AG10803 (cell line): ENCODE measurements at regions not wholly inside any gene's neighbourhood (a gene's known extent, or its start where the extent isn't known, plus 50 kb on each side); places are given as distances from the start of the nearest gene placed in this dataset.
"Not testable (repeated sequence)": the region's sequence is repeated elsewhere in the genome, so short reads cannot be mapped to it uniquely, and the experiment has no call there.

Experiments
- DNase-seq: peaks from one replicate; pipeline ENCODE4 v3.0.0; 2010; ENCODE audit warnings: low read depth
- H3K4me3 ChIP-seq: 2 replicates; pipeline ENCODE4 v1.5.1; 2011; ENCODE audit warnings: mild to moderate bottlenecking, low read length, control low read depth
- TF ChIP-seq, protein P1 (sequence below): conservative IDR thresholded peaks from 2 replicates; pipeline ENCODE4 v1.5.1; 2011; ENCODE audit warnings: mild to moderate bottlenecking, low read length, control low read depth, inconsistent platforms

DNA sequence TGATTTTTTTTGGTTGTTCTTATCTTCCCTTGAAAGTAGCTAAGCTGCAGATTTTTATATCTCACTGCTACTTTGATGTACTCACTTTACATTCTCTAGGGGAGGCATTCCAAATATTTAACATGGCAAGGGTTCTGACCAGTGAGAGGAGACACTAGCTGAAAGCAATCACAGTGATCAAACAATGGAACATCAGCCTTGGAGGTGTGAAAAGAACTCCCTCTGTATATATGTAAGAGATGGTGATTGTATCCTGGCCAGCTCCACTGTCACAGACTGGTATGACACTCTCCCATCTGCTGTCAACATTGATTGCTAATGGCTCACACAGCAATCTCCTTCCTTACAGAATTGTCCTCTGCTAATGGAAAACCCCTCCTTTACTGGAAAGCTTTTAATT is 291.7 kb upstream of the CDH19 start:
- H3K4me3 ChIP-seq = no peak overlapping the region
- TF ChIP-seq, protein P1, sequence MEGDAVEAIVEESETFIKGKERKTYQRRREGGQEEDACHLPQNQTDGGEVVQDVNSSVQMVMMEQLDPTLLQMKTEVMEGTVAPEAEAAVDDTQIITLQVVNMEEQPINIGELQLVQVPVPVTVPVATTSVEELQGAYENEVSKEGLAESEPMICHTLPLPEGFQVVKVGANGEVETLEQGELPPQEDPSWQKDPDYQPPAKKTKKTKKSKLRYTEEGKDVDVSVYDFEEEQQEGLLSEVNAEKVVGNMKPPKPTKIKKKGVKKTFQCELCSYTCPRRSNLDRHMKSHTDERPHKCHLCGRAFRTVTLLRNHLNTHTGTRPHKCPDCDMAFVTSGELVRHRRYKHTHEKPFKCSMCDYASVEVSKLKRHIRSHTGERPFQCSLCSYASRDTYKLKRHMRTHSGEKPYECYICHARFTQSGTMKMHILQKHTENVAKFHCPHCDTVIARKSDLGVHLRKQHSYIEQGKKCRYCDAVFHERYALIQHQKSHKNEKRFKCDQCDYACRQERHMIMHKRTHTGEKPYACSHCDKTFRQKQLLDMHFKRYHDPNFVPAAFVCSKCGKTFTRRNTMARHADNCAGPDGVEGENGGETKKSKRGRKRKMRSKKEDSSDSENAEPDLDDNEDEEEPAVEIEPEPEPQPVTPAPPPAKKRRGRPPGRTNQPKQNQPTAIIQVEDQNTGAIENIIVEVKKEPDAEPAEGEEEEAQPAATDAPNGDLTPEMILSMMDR = no peak
- DNase-seq = no peak

DNA sequence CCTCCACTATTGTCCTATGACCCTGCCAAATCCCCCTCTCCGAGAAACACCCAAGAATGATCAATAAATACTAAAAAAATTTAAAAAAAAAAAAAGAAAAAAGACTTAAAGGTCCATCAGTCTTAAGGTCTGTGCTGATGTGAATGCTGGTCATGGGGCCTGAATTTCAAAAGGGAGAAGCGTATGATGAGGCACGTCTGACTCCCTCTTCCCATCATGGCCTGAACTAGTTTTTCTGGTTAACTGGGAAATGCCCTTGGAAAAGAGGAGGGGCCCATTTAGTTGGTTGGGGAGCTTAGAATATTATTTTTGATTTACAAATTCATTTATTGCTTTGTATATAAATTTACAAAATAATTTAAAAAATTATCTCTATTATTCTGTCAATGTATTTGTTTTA is 291.0 kb upstream of the CDH19 start:
- no peak for DNase-seq
- no peak overlapping the region for H3K4me3 ChIP-seq
- TF ChIP-seq, protein P1 = no peak

DNA sequence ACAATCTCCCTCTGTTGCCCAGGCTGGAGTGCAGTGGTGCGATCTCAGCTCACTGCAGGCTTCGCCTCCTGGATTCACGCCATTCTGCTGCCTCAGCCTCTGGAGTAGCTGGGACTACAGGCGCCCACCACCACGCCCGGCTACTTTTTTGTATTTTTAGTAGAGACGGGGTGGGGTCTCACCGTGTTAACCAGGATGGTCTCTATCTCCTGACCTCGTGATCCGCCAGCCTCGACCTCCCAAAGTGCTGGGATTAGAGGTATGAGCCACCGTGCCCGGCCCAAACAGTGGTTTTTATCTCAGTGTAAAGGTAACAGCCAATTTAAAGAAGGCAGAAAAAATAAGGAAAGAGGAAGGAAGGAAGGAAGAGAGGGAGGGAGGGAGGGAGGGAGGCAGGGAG is 288.5 kb upstream of the CDH19 start:
- DNase-seq, H3K4me3 ChIP-seq: not testable (repeated sequence)

DNA sequence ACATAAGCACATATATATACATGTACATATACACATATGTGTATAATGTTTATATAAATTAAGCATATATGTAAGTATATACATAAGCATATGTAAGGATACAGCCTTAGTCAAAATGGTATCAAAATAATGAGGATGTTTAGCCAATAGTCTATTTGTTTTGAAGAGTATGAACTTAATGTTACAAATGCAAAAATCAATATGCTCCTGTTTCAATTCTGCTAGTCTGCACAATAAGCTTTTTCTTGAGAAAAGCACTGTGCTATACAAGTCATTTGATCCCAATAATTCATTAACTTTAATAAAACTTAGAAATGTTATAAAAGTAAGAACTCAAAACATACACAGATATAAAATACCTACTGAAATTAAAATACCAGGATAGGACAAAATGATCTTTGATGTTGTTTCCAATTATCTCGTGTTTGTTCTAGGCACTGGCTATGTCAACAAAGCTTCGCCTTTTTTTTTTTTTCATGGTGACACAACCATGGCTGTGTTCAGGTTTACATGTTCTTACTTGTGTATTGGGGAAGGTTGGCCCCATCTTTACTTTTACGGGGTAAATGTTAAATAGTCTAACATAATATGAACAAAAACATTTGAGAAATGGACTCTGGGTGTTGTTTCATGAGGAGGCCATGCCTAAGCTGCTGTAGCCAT is 271.1 kb upstream of the CDH19 start:
- no peak overlapping the region for H3K4me3 ChIP-seq
- TF ChIP-seq, protein P1 = no peak
- no peak for DNase-seq

DNA sequence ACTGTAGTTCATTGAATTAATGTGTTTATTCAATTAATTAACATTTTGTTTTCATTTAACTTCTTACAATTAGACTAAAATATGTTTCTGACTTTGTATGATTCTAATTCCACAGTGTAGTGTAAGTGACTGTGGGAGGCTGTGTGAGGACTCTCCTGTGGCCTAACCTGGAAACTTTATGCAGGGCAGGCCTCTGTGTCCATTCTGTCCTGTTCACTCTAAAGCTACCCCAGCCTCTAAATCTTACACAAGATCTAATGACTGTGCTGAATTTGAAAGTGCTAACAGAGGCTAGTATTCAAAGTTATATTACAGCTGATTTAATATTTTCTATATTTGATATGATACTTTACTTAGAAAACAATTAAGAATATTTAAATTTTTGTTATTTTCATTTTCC is 270.5 kb upstream of the CDH19 start:
- TF ChIP-seq, protein P1 = no peak
- DNase-seq = no peak
- no peak overlapping the region for H3K4me3 ChIP-seq

DNA sequence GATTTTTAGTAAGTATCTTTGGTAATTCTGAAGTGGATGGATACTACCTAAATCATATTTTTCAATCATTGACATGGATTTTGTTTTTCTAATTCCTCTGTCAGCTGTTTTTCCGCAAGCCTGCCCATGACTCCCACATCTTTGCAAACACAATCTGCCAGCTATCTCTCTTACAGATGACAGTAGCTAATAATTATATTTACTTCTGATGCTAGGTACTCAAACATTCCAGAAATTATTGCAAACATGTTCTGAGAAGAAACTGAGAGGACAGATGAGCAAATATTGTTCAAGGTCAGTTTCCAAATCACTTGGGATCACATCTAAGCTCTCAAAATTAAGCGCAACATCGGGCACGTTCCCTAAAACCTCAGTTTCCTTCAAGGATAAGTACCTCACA is 270.0 kb upstream of the CDH19 start:
- TF ChIP-seq, protein P1 = no peak
- H3K4me3 ChIP-seq = no peak overlapping the region
- DNase-seq = no peak

DNA sequence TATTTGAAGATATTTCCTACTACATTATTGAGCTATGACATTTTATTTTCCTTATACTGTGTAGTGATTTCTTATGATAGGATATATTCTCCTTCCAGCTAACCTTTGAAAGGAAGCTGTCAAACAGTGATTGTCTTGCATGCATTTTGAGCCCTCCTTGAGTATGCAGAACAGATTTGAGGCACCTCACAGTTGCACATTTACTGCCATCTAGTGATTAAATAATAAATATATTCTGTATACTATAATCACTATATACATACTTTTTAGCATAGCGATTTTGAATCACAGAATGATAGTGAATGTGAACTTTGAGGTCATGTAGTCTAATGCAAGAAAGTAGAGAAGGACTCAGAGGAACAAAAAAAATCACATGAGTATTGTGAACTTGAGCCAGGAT is 268.4 kb upstream of the CDH19 start:
- no peak for DNase-seq
- H3K4me3 ChIP-seq = no peak overlapping the region
- TF ChIP-seq, protein P1 = no peak

DNA sequence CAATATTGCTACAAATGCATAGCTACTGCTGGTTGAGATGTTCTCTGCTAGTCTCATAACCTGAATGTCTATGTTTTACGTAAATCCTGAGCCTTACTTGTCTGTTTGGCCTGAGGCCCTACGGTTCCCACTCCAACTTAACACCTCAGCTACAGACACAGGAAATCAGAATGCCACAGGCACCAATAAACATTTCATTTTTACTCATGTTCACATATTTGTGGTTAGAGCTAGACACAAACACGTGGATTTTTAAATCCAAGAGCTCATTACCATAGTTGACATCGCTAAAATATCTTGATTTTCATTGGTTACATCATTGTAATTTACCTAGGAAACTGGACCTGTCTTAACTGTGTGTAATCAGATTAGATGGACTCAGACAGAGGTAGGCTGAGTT is 263.8 kb upstream of the CDH19 start:
- H3K4me3 ChIP-seq = no peak overlapping the region
- TF ChIP-seq, protein P1 = no peak
- DNase-seq = no peak

DNA sequence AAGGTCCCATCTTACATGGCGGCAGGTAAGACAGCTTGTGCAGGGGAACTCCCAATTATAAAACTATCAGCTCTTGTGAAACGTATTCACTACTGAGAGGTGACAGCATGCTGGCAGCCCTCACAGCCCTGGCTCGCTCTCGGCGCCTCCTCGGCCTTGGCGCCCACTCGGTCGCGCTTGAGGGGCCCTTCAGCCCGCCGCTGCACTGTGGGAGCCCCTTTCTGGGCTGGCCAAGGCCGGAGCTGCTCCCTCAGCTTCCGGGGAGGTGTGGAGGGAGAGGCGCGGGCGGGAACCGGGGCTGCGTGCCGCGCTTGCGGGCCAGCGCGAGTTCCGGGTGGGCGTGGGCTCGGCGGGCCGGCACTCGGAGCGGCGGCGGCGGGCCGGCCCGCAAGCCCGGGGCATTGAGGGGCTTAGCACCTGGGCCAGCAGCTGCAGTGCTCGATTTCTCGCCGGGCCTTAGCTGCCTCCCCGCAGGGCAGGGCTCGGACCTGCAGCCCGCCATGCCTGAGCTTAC is 262.6 kb upstream of the CDH19 start:
- DNase-seq, H3K4me3 ChIP-seq: not testable (repeated sequence)
